ENCODE measurements at regions not wholly inside any gene's neighbourhood (a gene's known extent, or its start where the extent isn't known, plus 50 kb on each side); places are given as distances from the start of the nearest gene placed in this dataset.

GRCh38 chr15:25557926-25558325, 119.1 kb upstream of the UBE3A start:
- TF ChIP-seq CTCF (IDR thresholded peaks at IDR 0.05; ENCODE audit: poor library complexity) (no peak), EZH2phosphoT487 (IDR thresholded peaks at IDR 0.05; ENCODE audit: low read depth, severe bottlenecking, unreplicated experiment) (no peak), EZH2 (IDR thresholded peaks at IDR 0.05; ENCODE audit: borderline replicate concordance) (no peak)

Measured in hepatocyte (in vitro differentiated cells).